ENCODE measurements at regions not wholly inside any gene's neighbourhood (a gene's known extent, or its start where the extent isn't known, plus 50 kb on each side); places are given as distances from the start of the nearest gene placed in this dataset.

GRCh38 chr5:96120120-96120519, 158.5 kb upstream of the ELL2 start:
- Histone ChIP-seq H3K79me2 (ENCODE audit: insufficient read depth) (no peaks in the 10 kb centered on the region), H3K27ac (ENCODE audit: low read depth in 2 of 2, low read length in 1 of 2) (no peak overlapping the region; a peak in 1 of 4 replicates), H3F3A (replicated peaks; ENCODE audit: insufficient read depth) (peaks cover 16% of the 10 kb centered on the region), H3K4me2 (no peak overlapping the region), H3K9ac (no peak overlapping the region), H3K9me3 (no peaks in the 10 kb centered on the region), H3K27me3 (ENCODE audit: insufficient read depth) (no peaks in the 10 kb centered on the region), H3K9me2 (no peaks in the 10 kb centered on the region), H3K36me3 (replicated peaks in 1 of 2; ENCODE audit: control insufficient read depth in 1 of 2, insufficient read depth in 2 of 2, low read length in 1 of 2) (no peaks in the 10 kb centered on the region), H4K20me1 (ENCODE audit: insufficient read depth) (no peaks in the 10 kb centered on the region), H3K4me1 (ENCODE audit: control insufficient read depth in 1 of 2, insufficient read depth in 2 of 2, low read depth in 1 of 2, low read length in 1 of 2) (peaks cover 0 to 18% of the 10 kb centered on the region in 2 experiments; a peak in 2 of 4 replicates), H3K4me3 (ENCODE audit: low read depth in 2 of 2, low read length in 1 of 2) (no peak overlapping the region), H2AFZ (ENCODE audit: low read depth) (no peak overlapping the region)
- CTCF ChIA-PET: interaction anchor here (0.8 to 1.3 kb wide), 2 partner anchors 17 to 19 kb away, joined by 3 read pairs; no protein-coding TSS in a partner anchor
- TF ChIP-seq ELF1 (IDR thresholded peaks at IDR 0.05) (no peak), YY1 (IDR thresholded peaks at IDR 0.05; ENCODE audit: low read depth) (no peak), POLR2AphosphoS5 (IDR thresholded peaks at IDR 0.05; ENCODE audit: low read depth, low read length) (no peak), RFX5 (IDR thresholded peaks at IDR 0.05; ENCODE audit: low read length) (no peak), TEAD4 (IDR thresholded peaks at IDR 0.05; ENCODE audit: borderline replicate concordance, insufficient read depth) (no peak), CTCF (IDR thresholded peaks at IDR 0.05) (no peak), SMC3 (IDR thresholded peaks at IDR 0.05; ENCODE audit: low read depth, low read length) (no peak), RXRA (IDR thresholded peaks at IDR 0.05; ENCODE audit: borderline replicate concordance, low read depth) (no peak), MXI1 (IDR thresholded peaks at IDR 0.05; ENCODE audit: low read depth, low read length) (no peak), GATA2 (CRISPR knock-in tag; IDR thresholded peaks at IDR 0.05) (no peak), ZBTB33 (IDR thresholded peaks at IDR 0.05; ENCODE audit: borderline replicate concordance, low read depth) (no peak), TAF1 (IDR thresholded peaks at IDR 0.05; ENCODE audit: borderline replicate concordance, low read depth, low read length) (no peak), EP300 (IDR thresholded peaks at IDR 0.05; ENCODE audit: borderline replicate concordance in 1 of 2, low read depth in 1 of 2, low read length in 1 of 2) (no peak), TCF12 (IDR thresholded peaks at IDR 0.05) (no peak)
- TF ChIP-seq, protein P1, sequence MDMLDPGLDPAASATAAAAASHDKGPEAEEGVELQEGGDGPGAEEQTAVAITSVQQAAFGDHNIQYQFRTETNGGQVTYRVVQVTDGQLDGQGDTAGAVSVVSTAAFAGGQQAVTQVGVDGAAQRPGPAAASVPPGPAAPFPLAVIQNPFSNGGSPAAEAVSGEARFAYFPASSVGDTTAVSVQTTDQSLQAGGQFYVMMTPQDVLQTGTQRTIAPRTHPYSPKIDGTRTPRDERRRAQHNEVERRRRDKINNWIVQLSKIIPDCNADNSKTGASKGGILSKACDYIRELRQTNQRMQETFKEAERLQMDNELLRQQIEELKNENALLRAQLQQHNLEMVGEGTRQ (IDR thresholded peaks at IDR 0.05; ENCODE audit: borderline replicate concordance, low read depth, low read length): no peak
- TF ChIP-seq, protein P2, sequence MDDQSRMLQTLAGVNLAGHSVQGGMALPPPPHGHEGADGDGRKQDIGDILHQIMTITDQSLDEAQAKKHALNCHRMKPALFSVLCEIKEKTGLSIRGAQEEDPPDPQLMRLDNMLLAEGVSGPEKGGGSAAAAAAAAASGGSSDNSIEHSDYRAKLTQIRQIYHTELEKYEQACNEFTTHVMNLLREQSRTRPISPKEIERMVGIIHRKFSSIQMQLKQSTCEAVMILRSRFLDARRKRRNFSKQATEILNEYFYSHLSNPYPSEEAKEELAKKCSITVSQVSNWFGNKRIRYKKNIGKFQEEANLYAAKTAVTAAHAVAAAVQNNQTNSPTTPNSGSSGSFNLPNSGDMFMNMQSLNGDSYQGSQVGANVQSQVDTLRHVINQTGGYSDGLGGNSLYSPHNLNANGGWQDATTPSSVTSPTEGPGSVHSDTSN (IDR thresholded peaks at IDR 0.05): no peak
- TF ChIP-seq, protein P3, sequence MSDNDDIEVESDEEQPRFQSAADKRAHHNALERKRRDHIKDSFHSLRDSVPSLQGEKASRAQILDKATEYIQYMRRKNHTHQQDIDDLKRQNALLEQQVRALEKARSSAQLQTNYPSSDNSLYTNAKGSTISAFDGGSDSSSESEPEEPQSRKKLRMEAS (IDR thresholded peaks at IDR 0.05; ENCODE audit: low read depth): no peak
- WGBS (ENCODE audit: low lambda C conversion rate): 100% methylated on average over 1 of the region's 1 CpG
- POLR2A ChIA-PET: no interaction called here
- no peak for DNase-seq

Measured in SK-N-SH (cell line).